Panc1 (cell line): ENCODE measurements at regions not wholly inside any gene's neighbourhood (a gene's known extent, or its start where the extent isn't known, plus 50 kb on each side); places are given as distances from the start of the nearest gene placed in this dataset.

Source experiments
- CTCF ChIP-seq: fragments of 450-650 bp; IDR thresholded peaks from 2 replicates; pipeline ENCODE4 v1.5.1; 2017; ENCODE audit warnings: mild to moderate bottlenecking
- POLR2AphosphoS5 ChIP-seq: IDR thresholded peaks from 2 replicates; pipeline ENCODE4 v1.6.1; 2012; ENCODE audit warnings: mild to moderate bottlenecking, low read depth, low read length, moderate library complexity
- REST ChIP-seq, 2 experiments: IDR thresholded peaks; 2 replicates each; pipeline ENCODE4 v1.6.1; 2011 to 2012; ENCODE audit warnings: low read depth in 2 of 2, control low read depth in 1 of 2, low read length in 1 of 2, mild to moderate bottlenecking in 1 of 2, moderate library complexity in 1 of 2; ENCODE audit not compliant: insufficient read depth in 1 of 2

- TF ChIP-seq CTCF (no peak), REST (IDR thresholded peaks at IDR 0.05; ENCODE audit: insufficient read depth in 1 of 2, low read depth in 2 of 2, low read length in 1 of 2) (no peak), POLR2AphosphoS5 (no peak)
These were observed 173.6 kb downstream of the UACA start for GRCh38 chr15:70589728-70590127.
